SH-SY5Y (cell line): ENCODE measurements at regions not wholly inside any gene's neighbourhood (a gene's known extent, or its start where the extent isn't known, plus 50 kb on each side); places are given as distances from the start of the nearest gene placed in this dataset.

Experiments used
- GATA2 ChIP-seq: IDR thresholded peaks from 2 replicates; pipeline ENCODE4 v1.6.1; 2011; ENCODE audit warnings: mild to moderate bottlenecking, low read depth, low read length
- GATA3 ChIP-seq: IDR thresholded peaks from 2 replicates; pipeline ENCODE4 v1.6.1; 2011; ENCODE audit warnings: low read depth, mild to moderate bottlenecking, low read length, moderate library complexity

GRCh38 chr17:51419476-51419875 is 159.1 kb downstream of the UTP18 start:
- no peak for TF ChIP-seq GATA2
- TF ChIP-seq GATA3, result no peak
